ENCODE measurements at regions not wholly inside any gene's neighbourhood (a gene's known extent, or its start where the extent isn't known, plus 50 kb on each side); places are given as distances from the start of the nearest gene placed in this dataset.

- TF ChIP-seq TAF1 (IDR thresholded peaks at IDR 0.05; ENCODE audit: borderline replicate concordance, insufficient read depth, low read length) (no peak), POLR2AphosphoS5 (IDR thresholded peaks at IDR 0.05; ENCODE audit: low read depth, low read length) (no peak), SIN3A (IDR thresholded peaks at IDR 0.05; ENCODE audit: borderline replicate concordance, insufficient read depth, low read length) (no peak), REST (IDR thresholded peaks at IDR 0.05; ENCODE audit: insufficient read depth in 1 of 2, low read depth in 2 of 2, low read length in 2 of 2) (no peak)
Observed at GRCh38 chr10:31582365-31583052, 263.5 kb downstream of the ZEB1 start.

Measured in PFSK-1 (cell line).